ENCODE measurements at regions not wholly inside any gene's neighbourhood (a gene's known extent, or its start where the extent isn't known, plus 50 kb on each side); places are given as distances from the start of the nearest gene placed in this dataset.
A peak's percentile ranks its signal among the peaks of the same experiment; 100 is the strongest.

DNA sequence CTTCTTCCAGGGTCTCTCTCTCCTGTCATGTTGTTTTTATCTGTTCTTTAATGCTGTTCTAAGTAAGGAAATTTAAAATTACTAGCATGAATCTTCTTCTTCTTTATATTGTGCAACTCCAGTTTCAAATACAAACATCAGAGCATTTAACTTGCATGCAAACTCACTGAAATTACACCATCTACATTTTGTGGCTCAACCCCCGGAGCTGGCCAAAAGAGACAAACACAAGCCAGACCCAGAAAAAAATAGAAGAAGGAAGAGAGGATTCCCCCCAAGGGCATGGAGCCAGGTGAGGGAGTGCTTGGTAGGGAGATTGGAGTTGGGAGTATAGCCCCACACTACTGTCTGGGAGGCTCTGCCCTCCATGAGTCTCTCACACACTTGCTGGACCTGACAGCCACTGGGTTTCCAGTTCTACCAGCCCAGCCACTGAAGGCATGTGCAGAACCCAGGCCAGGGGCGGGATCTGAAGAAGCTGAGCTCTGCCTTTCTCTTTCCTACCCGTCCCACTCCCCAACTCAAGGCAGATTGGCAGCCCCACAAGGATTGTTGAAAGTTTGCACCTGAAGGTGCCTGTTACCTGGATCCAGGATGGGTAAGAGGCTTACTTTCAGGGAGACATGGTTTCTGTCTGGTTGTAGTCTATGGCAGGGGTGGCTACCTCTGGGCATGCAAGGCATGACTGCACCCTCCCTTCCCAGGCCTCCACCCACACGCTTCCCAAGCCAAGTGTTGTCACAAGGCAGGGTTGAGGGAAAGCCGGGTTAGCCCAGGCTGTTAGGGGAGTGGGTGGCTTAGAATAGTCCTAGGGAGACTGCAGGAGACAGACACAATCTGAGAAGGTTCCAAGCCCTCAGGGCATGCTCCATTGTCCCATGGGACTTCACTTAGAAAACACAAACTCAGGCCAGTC lies 297.2 kb downstream of the TGFB2 start:
- DNase-seq (ENCODE audit: low read depth): no peak

DNA sequence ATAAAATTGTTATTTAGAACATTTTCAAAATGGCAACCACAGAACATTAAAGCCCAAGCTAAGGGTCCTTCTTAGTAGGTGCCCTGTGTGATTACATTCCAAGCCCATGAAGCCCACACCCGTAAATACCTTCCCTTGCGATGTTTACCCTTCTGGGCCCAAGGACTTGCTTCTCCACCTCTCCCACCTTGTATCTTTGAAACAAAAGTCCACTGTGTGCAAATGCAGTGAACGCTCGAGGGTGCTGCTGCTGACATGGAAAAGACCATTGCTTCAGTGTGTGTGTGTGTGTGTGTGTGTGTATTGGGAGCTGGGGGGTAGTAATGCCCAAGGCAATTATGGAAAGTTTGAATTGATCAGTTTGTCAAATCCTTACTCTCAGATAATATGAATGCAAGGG lies 298.1 kb downstream of the TGFB2 start:
- no peak for DNase-seq (ENCODE audit: low read depth)

DNA sequence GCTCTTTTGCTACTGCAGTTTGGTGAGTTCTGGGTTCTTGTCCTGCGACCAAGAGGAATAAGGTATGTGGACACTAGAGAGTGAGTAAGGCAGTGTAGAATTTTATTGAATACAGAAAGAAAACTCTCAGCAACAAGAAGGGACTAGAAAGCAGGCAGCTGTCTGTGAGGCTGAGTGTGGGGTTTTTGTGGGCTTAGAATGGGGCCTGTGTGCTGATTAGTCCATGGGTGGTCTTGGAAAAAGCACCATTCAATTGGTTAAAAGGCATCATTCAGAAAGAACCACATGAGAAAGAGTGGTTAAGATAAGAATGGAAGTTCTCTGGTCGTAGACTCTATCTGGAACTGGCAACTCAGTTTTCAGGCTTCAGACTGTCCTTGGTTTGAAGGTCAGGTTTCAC lies 298.8 kb downstream of the TGFB2 start:
- DNase-seq (ENCODE audit: low read depth): no peak

GRCh38 chr1:218646288-218646687 lies 301.2 kb downstream of the TGFB2 start:
- DNase-seq (ENCODE audit: low read depth): no peak

- peak; percentile 70 for DNase-seq (ENCODE audit: low read depth)
Observed at GRCh38 chr1:218656301-218657037, 311.3 kb downstream of the TGFB2 start.

DNA sequence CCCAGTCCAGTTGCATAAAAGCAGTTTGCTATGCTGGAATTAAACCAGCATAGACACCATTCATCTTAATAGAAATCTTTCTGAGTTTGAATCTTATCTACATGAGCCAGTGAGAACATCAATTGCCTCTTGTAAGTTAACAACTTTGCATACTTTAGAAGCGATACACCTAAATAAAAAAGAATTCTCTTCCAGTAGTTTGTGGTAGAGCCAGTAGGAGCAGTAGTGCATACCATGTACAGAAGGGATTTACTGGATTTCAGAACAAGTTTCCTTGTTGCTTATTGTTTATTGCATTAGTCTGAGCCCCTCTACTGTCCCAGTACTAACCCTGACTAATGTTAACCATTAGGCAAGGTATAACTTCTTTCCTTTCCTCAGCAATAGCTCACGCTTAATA lies 313.1 kb downstream of the TGFB2 start:
- peak; percentile 30 for DNase-seq (ENCODE audit: low read depth)

DNA sequence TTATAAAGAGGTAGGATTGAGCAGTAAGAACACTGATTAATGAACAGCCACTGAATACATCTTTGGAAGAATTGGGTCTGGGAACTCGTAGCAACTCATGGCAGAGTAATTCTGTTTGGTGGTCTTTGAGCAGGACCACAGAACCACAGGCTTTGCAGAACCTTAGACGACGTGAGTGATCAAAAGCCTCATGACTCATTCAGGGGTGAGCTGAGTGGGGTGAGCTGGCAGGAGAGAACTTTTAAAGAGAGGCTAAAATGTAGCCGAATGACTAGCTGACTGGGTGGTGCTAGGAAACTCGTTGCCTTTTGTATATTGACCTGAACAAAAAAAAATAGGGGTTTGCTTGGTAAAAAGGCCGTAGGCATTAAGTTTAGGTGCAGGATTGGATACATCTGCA lies 313.8 kb downstream of the TGFB2 start:
- DNase-seq (ENCODE audit: low read depth): peak; percentile 98

DNA sequence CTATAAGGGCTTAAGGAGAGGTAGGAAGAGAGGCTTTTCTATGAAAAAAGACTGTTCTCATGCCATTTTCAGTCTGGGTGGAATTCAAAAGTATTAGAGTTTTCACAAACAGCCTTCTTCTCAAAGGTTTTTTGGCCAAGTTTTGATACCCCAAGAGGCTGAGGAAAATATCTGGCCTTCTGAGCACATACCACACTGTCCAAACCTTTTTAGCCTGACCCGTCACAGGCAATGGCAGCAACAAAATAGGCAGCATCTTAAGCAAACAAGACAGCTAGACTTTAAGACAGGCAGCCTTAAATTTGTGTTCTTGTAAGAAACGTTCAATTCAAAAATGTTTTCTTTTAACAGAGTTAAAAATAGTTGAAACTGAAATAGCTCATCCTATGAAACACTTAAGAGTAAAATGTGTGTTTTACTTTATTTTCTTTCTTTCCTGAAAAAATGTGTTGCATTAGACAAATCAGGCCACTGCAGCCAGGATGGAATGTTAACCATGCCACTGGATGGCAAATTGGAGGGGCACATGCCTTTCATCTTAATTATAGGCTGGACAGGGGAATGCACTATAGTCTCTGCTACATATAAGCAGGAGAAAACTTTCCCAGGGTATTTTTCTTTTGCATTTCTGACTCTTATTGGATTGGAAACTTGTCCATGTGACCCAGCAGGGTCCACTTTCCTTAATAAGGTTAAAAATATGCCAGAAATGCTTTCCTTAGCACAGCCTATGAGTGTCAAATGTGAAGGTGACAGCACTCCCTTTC lies 315.0 kb downstream of the TGFB2 start:
- peak; percentile 75 for DNase-seq (ENCODE audit: low read depth)

- DNase-seq (ENCODE audit: low read depth): peak; percentile 95
Observed at GRCh38 chr1:218660678-218661053, 315.5 kb downstream of the TGFB2 start.

DNA sequence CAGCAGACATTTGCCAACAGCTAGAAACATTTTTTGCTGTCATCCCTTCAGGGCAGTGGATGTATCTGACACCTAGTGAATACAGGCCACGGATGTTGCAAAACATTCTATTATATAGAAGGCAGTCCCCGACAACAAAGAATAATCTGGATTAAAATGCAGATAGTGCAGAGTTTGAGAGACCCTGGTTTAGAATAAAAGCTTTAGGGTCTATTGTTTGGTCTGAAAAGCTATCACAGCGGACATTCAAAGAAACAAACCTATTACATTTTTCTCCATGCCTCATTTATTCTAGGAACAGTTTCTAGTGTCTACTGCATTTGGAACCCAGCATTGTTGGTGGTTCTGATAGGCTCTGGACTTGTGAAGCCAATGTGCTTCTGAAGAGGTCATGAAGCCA lies 316.3 kb downstream of the TGFB2 start:
- no peak for DNase-seq (ENCODE audit: low read depth)

DNA sequence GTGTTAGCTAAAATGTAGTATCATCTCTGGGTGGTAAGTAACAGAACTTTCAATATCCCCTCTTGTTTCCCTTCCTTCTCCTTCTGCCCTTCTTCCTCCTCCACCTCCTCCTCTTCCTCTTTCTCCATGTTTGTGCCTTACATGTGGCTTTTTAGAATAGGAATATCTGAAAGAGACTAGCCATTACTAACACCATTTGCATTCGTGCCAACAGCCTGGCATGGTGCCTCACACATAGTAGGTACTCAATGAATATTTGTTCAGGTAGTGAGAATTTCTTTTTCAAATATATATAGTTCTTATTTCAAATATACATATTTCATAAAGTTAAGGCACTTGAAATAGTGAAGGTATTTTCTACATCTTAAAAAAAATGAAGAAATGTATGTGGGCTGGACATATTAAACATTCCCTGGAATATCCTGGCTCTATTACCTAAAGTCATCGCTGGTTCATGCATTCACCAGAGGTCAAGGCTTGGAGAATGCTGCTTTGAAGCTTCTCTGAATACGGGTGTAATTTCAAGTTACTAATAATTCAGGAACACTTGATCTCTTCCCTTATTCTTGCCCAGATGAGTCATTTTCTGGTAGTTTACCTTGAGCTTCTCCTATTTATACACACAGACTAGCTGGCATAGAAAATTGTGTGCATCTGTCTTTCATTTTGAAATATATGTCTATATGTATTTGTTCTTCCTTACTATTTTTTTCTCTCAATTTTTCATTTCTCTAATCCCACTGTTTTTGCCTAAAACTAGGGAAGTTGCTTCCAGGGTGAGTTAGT lies 319.4 kb downstream of the TGFB2 start:
- DNase-seq (ENCODE audit: low read depth): peak; percentile 67

GRCh38 chr1:218665221-218665620 lies 320.1 kb downstream of the TGFB2 start:
- DNase-seq (ENCODE audit: low read depth): no peak

GRCh38 chr1:218666263-218666662 lies 321.1 kb downstream of the TGFB2 start:
- DNase-seq (ENCODE audit: low read depth): peak; percentile 63

- DNase-seq (ENCODE audit: low read depth): no peak
Observed at GRCh38 chr1:218667781-218668516, 322.8 kb downstream of the TGFB2 start.

GRCh38 chr1:218669431-218669830 lies 324.3 kb downstream of the TGFB2 start:
- DNase-seq (ENCODE audit: low read depth): peak; percentile 59

DNA sequence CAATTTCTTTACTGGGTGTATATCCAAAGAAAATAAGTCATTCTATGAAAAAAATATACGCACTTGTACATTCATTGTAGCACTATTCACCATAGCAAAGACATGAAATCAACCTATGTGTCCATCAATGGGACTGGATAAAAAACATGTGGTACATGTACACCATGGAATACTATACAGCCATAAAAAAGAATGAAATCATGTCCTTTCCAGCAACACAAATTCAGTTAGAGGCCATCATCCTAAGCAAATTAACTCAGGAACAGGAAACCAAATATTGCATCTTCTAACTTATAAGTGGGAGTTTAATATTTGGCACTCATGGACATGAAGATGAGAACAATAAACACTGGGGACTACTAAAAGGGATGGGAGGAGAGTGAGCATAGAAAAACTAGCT lies 325.7 kb downstream of the TGFB2 start:
- DNase-seq (ENCODE audit: low read depth): no peak

- no peak for DNase-seq (ENCODE audit: low read depth)
Observed at GRCh38 chr1:218671573-218671972, 326.4 kb downstream of the TGFB2 start.

- no peak for DNase-seq (ENCODE audit: low read depth)
Observed at GRCh38 chr1:218673170-218673569, 328.0 kb downstream of the TGFB2 start.

GRCh38 chr1:218674280-218674773 lies 329.2 kb downstream of the TGFB2 start:
- DNase-seq (ENCODE audit: low read depth): peak; percentile 89

DNA sequence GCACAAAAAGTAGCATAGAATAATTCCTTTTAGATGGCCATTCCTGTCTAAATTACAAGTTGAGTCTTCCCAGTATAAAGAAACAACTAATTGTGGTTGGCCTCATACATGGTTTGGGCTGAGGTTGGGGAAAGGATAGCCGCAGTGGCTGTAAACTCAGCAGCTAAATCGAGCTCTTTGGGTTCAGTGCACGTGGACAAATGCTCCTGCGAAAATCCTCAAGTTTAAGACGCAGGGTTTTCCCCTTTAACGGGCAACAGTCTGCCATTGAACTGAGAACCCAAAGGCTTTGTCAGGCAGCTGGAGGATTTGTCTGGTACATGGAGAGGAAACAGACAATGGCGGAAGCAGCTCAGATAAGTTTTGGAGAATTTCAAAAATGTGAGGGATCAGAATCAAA lies 331.9 kb downstream of the TGFB2 start:
- no peak for DNase-seq (ENCODE audit: low read depth)

- no peak for DNase-seq (ENCODE audit: low read depth)
Observed at GRCh38 chr1:218679391-218679790, 334.3 kb downstream of the TGFB2 start.

All from ELR (cell line).